ENCODE measurements at regions not wholly inside any gene's neighbourhood (a gene's known extent, or its start where the extent isn't known, plus 50 kb on each side); places are given as distances from the start of the nearest gene placed in this dataset.

DNA sequence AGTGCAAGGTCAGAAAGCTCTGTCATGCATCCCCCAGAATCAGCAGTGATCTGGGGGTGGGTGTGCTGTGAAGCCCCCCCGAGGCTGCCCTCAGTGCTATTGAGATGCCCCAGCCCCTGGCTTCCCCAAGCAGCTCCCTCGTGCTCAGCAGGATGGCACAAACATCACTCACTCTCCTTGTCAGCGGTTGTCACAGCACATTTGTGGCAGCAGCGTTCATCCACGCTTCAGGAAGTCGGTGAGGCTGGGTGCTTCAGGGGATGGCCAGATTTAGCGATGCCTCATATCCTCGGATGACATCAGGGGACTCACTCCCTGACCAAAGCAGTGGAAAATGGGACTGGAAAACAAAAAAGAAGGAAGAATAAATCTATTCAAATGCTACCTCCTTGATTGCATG is 54.4 kb upstream of the SLC6A11 start:
- ATAC-seq (no peak), DNase-seq (ENCODE audit: low read depth, low spot score) (no peak)
- intact Hi-C loops (cut with micrococcal nuclease; ENCODE audit: unreplicated experiment) (no loop called here), in situ Hi-C loops (cut with HindIII; ENCODE audit: low pct_unique_long_range_greater_than_20kb, low sequenced_read_pairs) (no loop called here)
- Histone ChIP-seq H3K9me3 (ENCODE audit: control insufficient read depth, insufficient read depth, low read depth, low read length) (no peaks in the 10 kb centered on the region), H3K4me1 (ENCODE audit: control insufficient read depth, insufficient read depth, low read length) (no peaks in the 10 kb centered on the region), H3K36me3 (ENCODE audit: control insufficient read depth, insufficient read depth, low read length) (no peaks in the 10 kb centered on the region), H3K4me3 (ENCODE audit: low read depth in 2 of 2, low read length in 2 of 2) (no peak overlapping the region), H3K27me3 (ENCODE audit: control insufficient read depth, insufficient read depth, low read length) (peaks cover 3% of the 10 kb centered on the region; the same call in 1 of the 2 replicates), H3K27ac (ENCODE audit: low read length) (no peak overlapping the region)
- BruUV-seq (replicated peaks) = no TSS peak
- ChIA-PET CTCF (interaction anchor here (1.7 kb wide), 1 partner anchor 181 kb away, joined by 4 read pairs; no protein-coding TSS in a partner anchor), POLR2A (no interaction called here)
- TF ChIP-seq TCF7L2 (IDR thresholded peaks at IDR 0.05; ENCODE audit: low read depth, low read length) (no peak), POLR2AphosphoS5 (IDR thresholded peaks at IDR 0.05; ENCODE audit: low read depth, low read length) (no peak), SIN3A (IDR thresholded peaks at IDR 0.05; ENCODE audit: borderline replicate concordance, insufficient read depth, low read depth, low read length) (no peak)
- TF ChIP-seq, protein P1, sequence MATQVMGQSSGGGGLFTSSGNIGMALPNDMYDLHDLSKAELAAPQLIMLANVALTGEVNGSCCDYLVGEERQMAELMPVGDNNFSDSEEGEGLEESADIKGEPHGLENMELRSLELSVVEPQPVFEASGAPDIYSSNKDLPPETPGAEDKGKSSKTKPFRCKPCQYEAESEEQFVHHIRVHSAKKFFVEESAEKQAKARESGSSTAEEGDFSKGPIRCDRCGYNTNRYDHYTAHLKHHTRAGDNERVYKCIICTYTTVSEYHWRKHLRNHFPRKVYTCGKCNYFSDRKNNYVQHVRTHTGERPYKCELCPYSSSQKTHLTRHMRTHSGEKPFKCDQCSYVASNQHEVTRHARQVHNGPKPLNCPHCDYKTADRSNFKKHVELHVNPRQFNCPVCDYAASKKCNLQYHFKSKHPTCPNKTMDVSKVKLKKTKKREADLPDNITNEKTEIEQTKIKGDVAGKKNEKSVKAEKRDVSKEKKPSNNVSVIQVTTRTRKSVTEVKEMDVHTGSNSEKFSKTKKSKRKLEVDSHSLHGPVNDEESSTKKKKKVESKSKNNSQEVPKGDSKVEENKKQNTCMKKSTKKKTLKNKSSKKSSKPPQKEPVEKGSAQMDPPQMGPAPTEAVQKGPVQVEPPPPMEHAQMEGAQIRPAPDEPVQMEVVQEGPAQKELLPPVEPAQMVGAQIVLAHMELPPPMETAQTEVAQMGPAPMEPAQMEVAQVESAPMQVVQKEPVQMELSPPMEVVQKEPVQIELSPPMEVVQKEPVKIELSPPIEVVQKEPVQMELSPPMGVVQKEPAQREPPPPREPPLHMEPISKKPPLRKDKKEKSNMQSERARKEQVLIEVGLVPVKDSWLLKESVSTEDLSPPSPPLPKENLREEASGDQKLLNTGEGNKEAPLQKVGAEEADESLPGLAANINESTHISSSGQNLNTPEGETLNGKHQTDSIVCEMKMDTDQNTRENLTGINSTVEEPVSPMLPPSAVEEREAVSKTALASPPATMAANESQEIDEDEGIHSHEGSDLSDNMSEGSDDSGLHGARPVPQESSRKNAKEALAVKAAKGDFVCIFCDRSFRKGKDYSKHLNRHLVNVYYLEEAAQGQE (IDR thresholded peaks at IDR 0.05; ENCODE audit: insufficient read depth in 1 of 2, low read depth in 2 of 2, low read length in 1 of 2) = no peak
- TF ChIP-seq, protein P2, sequence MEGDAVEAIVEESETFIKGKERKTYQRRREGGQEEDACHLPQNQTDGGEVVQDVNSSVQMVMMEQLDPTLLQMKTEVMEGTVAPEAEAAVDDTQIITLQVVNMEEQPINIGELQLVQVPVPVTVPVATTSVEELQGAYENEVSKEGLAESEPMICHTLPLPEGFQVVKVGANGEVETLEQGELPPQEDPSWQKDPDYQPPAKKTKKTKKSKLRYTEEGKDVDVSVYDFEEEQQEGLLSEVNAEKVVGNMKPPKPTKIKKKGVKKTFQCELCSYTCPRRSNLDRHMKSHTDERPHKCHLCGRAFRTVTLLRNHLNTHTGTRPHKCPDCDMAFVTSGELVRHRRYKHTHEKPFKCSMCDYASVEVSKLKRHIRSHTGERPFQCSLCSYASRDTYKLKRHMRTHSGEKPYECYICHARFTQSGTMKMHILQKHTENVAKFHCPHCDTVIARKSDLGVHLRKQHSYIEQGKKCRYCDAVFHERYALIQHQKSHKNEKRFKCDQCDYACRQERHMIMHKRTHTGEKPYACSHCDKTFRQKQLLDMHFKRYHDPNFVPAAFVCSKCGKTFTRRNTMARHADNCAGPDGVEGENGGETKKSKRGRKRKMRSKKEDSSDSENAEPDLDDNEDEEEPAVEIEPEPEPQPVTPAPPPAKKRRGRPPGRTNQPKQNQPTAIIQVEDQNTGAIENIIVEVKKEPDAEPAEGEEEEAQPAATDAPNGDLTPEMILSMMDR (IDR thresholded peaks at IDR 0.05) = no peak

DNA sequence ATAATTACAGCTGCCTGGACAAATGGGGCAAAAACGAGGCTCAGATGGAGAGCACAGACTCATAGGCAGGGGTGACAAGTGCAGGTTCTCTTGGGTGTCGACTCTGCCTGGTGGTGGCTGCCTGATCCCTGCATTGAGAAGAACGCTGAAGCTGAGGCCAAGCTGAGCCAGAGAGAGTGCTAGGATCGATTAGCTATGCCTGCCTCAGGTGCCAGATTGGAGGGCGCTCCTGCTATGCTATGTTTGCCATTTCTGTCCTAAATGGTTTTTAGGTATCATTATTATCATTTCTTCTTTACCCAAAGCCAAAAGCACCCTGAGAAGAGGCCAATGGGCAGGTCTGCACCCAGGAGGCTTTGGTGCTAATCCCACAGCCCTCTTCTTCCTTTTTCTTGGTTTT is 53.9 kb upstream of the SLC6A11 start:
- Histone ChIP-seq H3K27ac (ENCODE audit: low read length) (no peak overlapping the region), H3K4me3 (ENCODE audit: low read depth in 2 of 2, low read length in 2 of 2) (no peak overlapping the region), H3K9me3 (ENCODE audit: control insufficient read depth, insufficient read depth, low read depth, low read length) (no peaks in the 10 kb centered on the region), H3K4me1 (ENCODE audit: control insufficient read depth, insufficient read depth, low read length) (no peaks in the 10 kb centered on the region), H3K36me3 (ENCODE audit: control insufficient read depth, insufficient read depth, low read length) (no peaks in the 10 kb centered on the region), H3K27me3 (ENCODE audit: control insufficient read depth, insufficient read depth, low read length) (peaks cover 3% of the 10 kb centered on the region; the same call in 1 of the 2 replicates)
- intact Hi-C loops (cut with micrococcal nuclease; ENCODE audit: unreplicated experiment) (no loop called here), in situ Hi-C loops (cut with HindIII; ENCODE audit: low pct_unique_long_range_greater_than_20kb, low sequenced_read_pairs) (no loop called here)
- no TSS peak for BruUV-seq (replicated peaks)
- no peak for ATAC-seq
- ChIA-PET POLR2A (no interaction called here), CTCF (no interaction called here)
- TF ChIP-seq, protein P1 (IDR thresholded peaks at IDR 0.05; ENCODE audit: insufficient read depth in 1 of 2, low read depth in 2 of 2, low read length in 1 of 2) = no peak
- TF ChIP-seq SIN3A (IDR thresholded peaks at IDR 0.05; ENCODE audit: borderline replicate concordance, insufficient read depth, low read depth, low read length) = no peak
- no peak for TF ChIP-seq POLR2AphosphoS5 (IDR thresholded peaks at IDR 0.05; ENCODE audit: low read depth, low read length)
- TF ChIP-seq TCF7L2 (IDR thresholded peaks at IDR 0.05; ENCODE audit: low read depth, low read length) = no peak
- TF ChIP-seq, protein P2 (IDR thresholded peaks at IDR 0.05) = no peak
- DNase-seq (ENCODE audit: low read depth, low spot score) = no peak
